K562 (cell line): ENCODE measurements at regions not wholly inside any gene's neighbourhood (a gene's known extent, or its start where the extent isn't known, plus 50 kb on each side); places are given as distances from the start of the nearest gene placed in this dataset.

Experiments
- ATAC-seq: fragments of 200-7000 bp; cut with Tn5 transposase; 3 replicates; pipeline ENCODE4 v1.9.1; 2020; ENCODE audit warnings: moderate library complexity
- BruUV-seq: library from RNA; stranded (reverse); fragments of 400-500 nt; replicated peaks from 2 replicates; lab custom pipeline; 2021; lab: Mats Ljungman, UMichigan
- CTCF ChIA-PET: fragments of 300-600 bp; formaldehyde crosslinking; extraction: SDS; loops from one replicate; lab custom pipeline; 2021; ENCODE audit warnings: low intra/inter-chr PET ratio; lab: Yijun Ruan, JAX
- POLR2A ChIA-PET: fragments of 300-600, 350-650 bp; sonication (Branson Sonifier 250); formaldehyde crosslinking; extraction: SDS; loops from one replicate; lab custom pipeline; 2021; ENCODE audit warnings: antibody characterized with exemption, inconsistent platforms; lab: Yijun Ruan, JAX
- DNase-seq, 4 experiments: peaks; one replicate each; pipeline versions ENCODE4 v3.0.0 to v3.0.0-alpha.2; 2011 to 2018; ENCODE audit warnings: low spot score in 3 of 4, mixed read lengths in 3 of 4; ENCODE audit errors: extremely low read depth in 1 of 4
- FAIRE-seq: peaks from 2 replicates; lab custom pipeline; 2011; peaks lifted over from hg19 to GRCh38; lab: Jason Lieb, UNC
- H2AFZ ChIP-seq: 2 replicates; pipeline ENCODE4 v1.6.0; 2011; ENCODE audit warnings: low read depth, low read length, control low read depth, inconsistent platforms
- H3K27ac ChIP-seq: fragments of 200-600 bp; 3 replicates; pipeline ENCODE4 v1.8.0; 2011; ENCODE audit warnings: low read depth, mild to moderate bottlenecking, control low read depth, inconsistent platforms, low read length, moderate library complexity, mixed read lengths; ENCODE audit errors: extremely low read depth
- H3K27me3 ChIP-seq, 2 experiments: fragments of 300-600 bp in 1 of 2; 2 replicates in 1 of 2; 3 replicates in 1 of 2; pipeline versions ENCODE4 v1.6.0 to v1.8.0; 2011; ENCODE audit warnings: inconsistent platforms in 2 of 2, low read length in 2 of 2, mild to moderate bottlenecking in 1 of 2, mixed read lengths in 1 of 2, moderate library complexity in 1 of 2; ENCODE audit not compliant: control insufficient read depth in 2 of 2, insufficient read depth in 2 of 2
- H3K36me3 ChIP-seq: fragments of 300-600 bp; 3 replicates; pipeline ENCODE4 v1.8.0; 2011; ENCODE audit warnings: mild to moderate bottlenecking, low read length, inconsistent platforms; ENCODE audit not compliant: control insufficient read depth, insufficient read depth
- H3K4me1 ChIP-seq, 2 experiments: fragments of 200-600 bp in 1 of 2; replicated peaks in 1 of 2; 2 replicates in 1 of 2; 3 replicates in 1 of 2; pipeline versions ENCODE4 v1.5.1 to v1.8.0; 2011; ENCODE audit warnings: inconsistent platforms in 2 of 2, low read length in 2 of 2, mild to moderate bottlenecking in 1 of 2, mixed read lengths in 1 of 2, moderate library complexity in 1 of 2; ENCODE audit not compliant: control insufficient read depth in 2 of 2, insufficient read depth in 2 of 2
- H3K4me2 ChIP-seq: 2 replicates; pipeline ENCODE4 v1.6.1; 2011; ENCODE audit warnings: low read length, control low read depth, inconsistent platforms, mixed read lengths; ENCODE audit not compliant: insufficient read depth
- H3K4me3 ChIP-seq: fragments of 200-600 bp; sonication (generic), shearing (Covaris generic); 2 replicates; pipeline ENCODE4 v1.5.1; 2016; ENCODE audit warnings: control low read depth, inconsistent platforms
- H3K79me2 ChIP-seq: fragments of 200-600 bp; 3 replicates; pipeline ENCODE4 v1.8.0; 2011; ENCODE audit warnings: low read length, inconsistent platforms; ENCODE audit not compliant: control insufficient read depth, insufficient read depth
- H3K9ac ChIP-seq, 2 experiments: 2 replicates each; pipeline versions ENCODE4 v1.6.0 to v1.6.1; 2011; ENCODE audit warnings: low read depth in 2 of 2, low read length in 2 of 2, control low read depth in 1 of 2, inconsistent platforms in 1 of 2, mild to moderate bottlenecking in 1 of 2, mixed read lengths in 1 of 2; ENCODE audit not compliant: insufficient read depth in 1 of 2
- H3K9me1 ChIP-seq: one replicate; pipeline ENCODE4 v1.6.0; 2011; ENCODE audit warnings: inconsistent platforms, mild to moderate bottlenecking, low read length, moderate library complexity; ENCODE audit not compliant: control insufficient read depth, insufficient read depth
- H3K9me3 ChIP-seq: replicated peaks from 2 replicates; pipeline ENCODE4 v1.5.1; 2011; ENCODE audit warnings: low read depth, low read length, inconsistent platforms; ENCODE audit not compliant: control insufficient read depth, insufficient read depth
- H4K20me1 ChIP-seq: replicated peaks from 2 replicates; pipeline ENCODE4 v1.6.1; 2011; ENCODE audit warnings: low read length, inconsistent platforms, mixed read lengths; ENCODE audit not compliant: control insufficient read depth, insufficient read depth
- FOXK2 ChIP-seq, 2 experiments: fragments of 450-650 bp; IDR thresholded peaks in 1 of 2; conservative IDR thresholded peaks in 1 of 2; 2 replicates each; pipeline ENCODE4 v1.6.1; 2016; ENCODE audit warnings: low read depth in 2 of 2, mild to moderate bottlenecking in 1 of 2
- KDM1A ChIP-seq, 2 experiments: fragments of 450-650 bp; IDR thresholded peaks; 2 replicates each; pipeline ENCODE4 v1.6.1; 2016; ENCODE audit warnings: mild to moderate bottlenecking in 2 of 2
- NR3C1 ChIP-seq: sonication (generic); formaldehyde crosslinking; IDR thresholded peaks from 2 replicates; pipeline ENCODE4 v1.8.1; 2022; ENCODE audit warnings: missing genetic modification reagents
- SMC3 ChIP-seq: conservative IDR thresholded peaks from 2 replicates; pipeline ENCODE4 v1.6.1; 2011; ENCODE audit warnings: low read depth, low read length, improper control_type of control experiment; ENCODE audit not compliant: insufficient read depth
- ZNF717 ChIP-seq: fragments of 250-450 bp; sonication (Bioruptor Pico); IDR thresholded peaks from 2 replicates; pipeline ENCODE4 v1.5.0; 2021
- WGBS: fragments of 100-300 bp; shearing (Covaris generic); methylation state at CpG from one replicate; pipeline ENCODE4 v1.1.6; 2016; ENCODE audit warnings: low coverage, mixed read lengths; ENCODE audit not compliant: insufficient coverage; ENCODE audit errors: missing lambda C conversion rate; 5-methylcytosine and 5-hydroxymethylcytosine counted together
- in situ Hi-C: fragments of 300-500 bp; cut with MboI; formaldehyde crosslinking; loops from 4 replicates; pipeline ENCODE4 v1.15.0; 2018; ENCODE audit warnings: inconsistent platforms, mixed read lengths
- intact Hi-C: fragments of 100-400 bp; cut with micrococcal nuclease; formaldehyde crosslinking; loops from 2 replicates; pipeline ENCODE4 v1.14.2; 2022
- TF ChIP-seq, protein P1 (sequence below): IDR thresholded peaks from 2 replicates; pipeline ENCODE4 v1.6.1; 2012; ENCODE audit warnings: low read depth, low read length, improper control_type of control experiment, borderline replicate concordance
- TF ChIP-seq, protein P2 (sequence below): fragments of 450-650 bp; IDR thresholded peaks from 2 replicates; pipeline ENCODE4 v1.6.1; 2016; ENCODE audit warnings: low read depth

- FAIRE-seq (no peak), ATAC-seq (no peak), DNase-seq (no peak)
- POLR2A ChIA-PET: interaction anchor here (0.5 kb wide), 1 partner anchor 14 kb away, joined by 3 read pairs; no protein-coding TSS in a partner anchor
- Histone ChIP-seq H3K4me1 (no peaks in the 10 kb centered on the region), H3K9ac (no peak overlapping the region), H3K4me3 (no peak overlapping the region), H3K79me2 (no peaks in the 10 kb centered on the region), H3K9me3 (no peaks in the 10 kb centered on the region), H3K36me3 (no peaks in the 10 kb centered on the region), H3K9me1 (no peaks in the 10 kb centered on the region), H4K20me1 (no peaks in the 10 kb centered on the region), H2AFZ (no peak overlapping the region), H3K4me2 (no peak overlapping the region), H3K27ac (no peak overlapping the region), H3K27me3 (no peaks in the 10 kb centered on the region)
- no peak for TF ChIP-seq NR3C1 (CRISPR knock-in tag)
- no peak for TF ChIP-seq KDM1A (IDR thresholded peaks at IDR 0.05)
- no peak for TF ChIP-seq SMC3
- TF ChIP-seq, protein P1, sequence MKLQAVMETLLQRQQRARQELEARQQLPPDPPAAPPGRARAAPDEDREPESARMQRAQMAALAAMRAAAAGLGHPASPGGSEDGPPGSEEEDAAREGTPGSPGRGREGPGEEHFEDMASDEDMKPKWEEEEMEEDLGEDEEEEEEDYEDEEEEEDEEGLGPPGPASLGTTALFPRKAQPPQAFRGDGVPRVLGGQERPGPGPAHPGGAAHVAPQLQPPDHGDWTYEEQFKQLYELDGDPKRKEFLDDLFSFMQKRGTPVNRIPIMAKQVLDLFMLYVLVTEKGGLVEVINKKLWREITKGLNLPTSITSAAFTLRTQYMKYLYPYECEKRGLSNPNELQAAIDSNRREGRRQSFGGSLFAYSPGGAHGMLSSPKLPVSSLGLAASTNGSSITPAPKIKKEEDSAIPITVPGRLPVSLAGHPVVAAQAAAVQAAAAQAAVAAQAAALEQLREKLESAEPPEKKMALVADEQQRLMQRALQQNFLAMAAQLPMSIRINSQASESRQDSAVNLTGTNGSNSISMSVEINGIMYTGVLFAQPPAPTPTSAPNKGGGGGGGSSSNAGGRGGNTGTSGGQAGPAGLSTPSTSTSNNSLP: no peak
- CTCF ChIA-PET: no interaction called here
- 0% methylated on average over 4 of the region's 4 CpGs for whole genome bisulfite sequencing
- intact Hi-C loops: no loop called here
- in situ Hi-C loops: no loop called here
- BruUV-seq: no TSS peak
These were observed 357.0 kb upstream of the GULP1 start for GRCh38 chr2:187934692-187935091.

- BruUV-seq: no TSS peak
- TF ChIP-seq ZNF717 (CRISPR knock-in tag) (no peak), FOXK2 (conservative IDR thresholded peaks at IDR 0.05 in 1 of 2, IDR thresholded peaks at IDR 0.05 in 1 of 2; ENCODE audit: low read depth in 2 of 2) (no peak)
- TF ChIP-seq, protein P2, sequence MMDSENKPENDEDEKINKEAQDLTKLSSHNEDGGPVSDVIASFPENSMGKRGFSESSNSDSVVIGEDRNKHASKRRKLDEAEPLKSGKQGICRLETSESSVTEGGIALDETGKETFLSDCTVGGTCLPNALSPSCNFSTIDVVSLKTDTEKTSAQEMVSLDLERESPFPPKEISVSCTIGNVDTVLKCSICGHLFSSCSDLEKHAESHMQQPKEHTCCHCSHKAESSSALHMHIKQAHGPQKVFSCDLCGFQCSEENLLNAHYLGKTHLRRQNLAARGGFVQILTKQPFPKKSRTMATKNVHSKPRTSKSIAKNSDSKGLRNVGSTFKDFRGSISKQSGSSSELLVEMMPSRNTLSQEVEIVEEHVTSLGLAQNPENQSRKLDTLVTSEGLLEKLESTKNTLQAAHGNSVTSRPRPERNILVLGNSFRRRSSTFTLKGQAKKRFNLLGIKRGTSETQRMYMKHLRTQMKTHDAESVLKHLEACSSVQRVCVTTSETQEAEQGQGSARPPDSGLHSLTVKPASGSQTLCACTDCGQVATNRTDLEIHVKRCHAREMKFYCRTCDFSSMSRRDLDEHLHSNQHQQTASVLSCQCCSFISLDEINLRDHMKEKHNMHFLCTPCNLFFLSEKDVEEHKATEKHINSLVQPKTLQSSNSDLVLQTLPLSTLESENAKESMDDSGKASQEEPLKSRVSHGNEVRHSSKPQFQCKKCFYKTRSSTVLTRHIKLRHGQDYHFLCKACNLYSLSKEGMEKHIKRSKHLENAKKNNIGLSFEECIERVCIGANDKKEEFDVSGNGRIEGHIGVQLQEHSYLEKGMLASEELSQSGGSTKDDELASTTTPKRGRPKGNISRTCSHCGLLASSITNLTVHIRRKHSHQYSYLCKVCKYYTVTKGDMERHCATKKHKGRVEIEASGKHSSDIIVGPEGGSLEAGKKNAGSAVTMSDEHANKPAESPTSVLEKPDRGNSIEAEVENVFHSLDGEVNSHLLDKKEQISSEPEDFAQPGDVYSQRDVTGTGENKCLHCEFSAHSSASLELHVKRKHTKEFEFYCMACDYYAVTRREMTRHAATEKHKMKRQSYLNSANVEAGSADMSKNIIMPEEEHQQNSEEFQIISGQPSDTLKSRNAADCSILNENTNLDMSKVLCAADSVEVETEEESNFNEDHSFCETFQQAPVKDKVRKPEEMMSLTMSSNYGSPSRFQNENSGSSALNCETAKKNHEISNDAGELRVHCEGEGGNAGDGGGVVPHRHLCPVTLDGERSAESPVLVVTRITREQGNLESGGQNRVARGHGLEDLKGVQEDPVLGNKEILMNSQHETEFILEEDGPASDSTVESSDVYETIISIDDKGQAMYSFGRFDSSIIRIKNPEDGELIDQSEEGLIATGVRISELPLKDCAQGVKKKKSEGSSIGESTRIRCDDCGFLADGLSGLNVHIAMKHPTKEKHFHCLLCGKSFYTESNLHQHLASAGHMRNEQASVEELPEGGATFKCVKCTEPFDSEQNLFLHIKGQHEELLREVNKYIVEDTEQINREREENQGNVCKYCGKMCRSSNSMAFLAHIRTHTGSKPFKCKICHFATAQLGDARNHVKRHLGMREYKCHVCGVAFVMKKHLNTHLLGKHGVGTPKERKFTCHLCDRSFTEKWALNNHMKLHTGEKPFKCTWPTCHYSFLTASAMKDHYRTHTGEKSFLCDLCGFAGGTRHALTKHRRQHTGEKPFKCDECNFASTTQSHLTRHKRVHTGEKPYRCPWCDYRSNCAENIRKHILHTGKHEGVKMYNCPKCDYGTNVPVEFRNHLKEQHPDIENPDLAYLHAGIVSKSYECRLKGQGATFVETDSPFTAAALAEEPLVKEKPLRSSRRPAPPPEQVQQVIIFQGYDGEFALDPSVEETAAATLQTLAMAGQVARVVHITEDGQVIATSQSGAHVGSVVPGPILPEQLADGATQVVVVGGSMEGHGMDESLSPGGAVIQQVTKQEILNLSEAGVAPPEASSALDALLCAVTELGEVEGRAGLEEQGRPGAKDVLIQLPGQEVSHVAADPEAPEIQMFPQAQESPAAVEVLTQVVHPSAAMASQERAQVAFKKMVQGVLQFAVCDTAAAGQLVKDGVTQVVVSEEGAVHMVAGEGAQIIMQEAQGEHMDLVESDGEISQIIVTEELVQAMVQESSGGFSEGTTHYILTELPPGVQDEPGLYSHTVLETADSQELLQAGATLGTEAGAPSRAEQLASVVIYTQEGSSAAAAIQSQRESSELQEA: no peak
These were observed 356.5 kb upstream of the GULP1 start for GRCh38 chr2:187935126-187935525.

More at GRCh38 chr2:187935126-187935525, 356.5 kb upstream of the GULP1 start:
- H3K9me1 ChIP-seq: no peaks in the 10 kb centered on the region
- no peak overlapping the region for H3K4me2 ChIP-seq
- H3K4me3 ChIP-seq: no peak overlapping the region
- H3K36me3 ChIP-seq: no peaks in the 10 kb centered on the region
- no peaks in the 10 kb centered on the region for H3K9me3 ChIP-seq
- H4K20me1 ChIP-seq: no peaks in the 10 kb centered on the region
- CTCF ChIA-PET: no interaction called here
- in situ Hi-C loops: no loop called here
- H3K79me2 ChIP-seq: no peaks in the 10 kb centered on the region
- H3K27ac ChIP-seq: no peak overlapping the region
- H3K27me3 ChIP-seq: no peaks in the 10 kb centered on the region
- POLR2A ChIA-PET: interaction anchor here (0.5 kb wide), 1 partner anchor 14 kb away, joined by 3 read pairs; no protein-coding TSS in a partner anchor
- WGBS: 2% methylated on average over 6 of the region's 6 CpGs
- no peak overlapping the region for H2AFZ ChIP-seq
- FAIRE-seq (no peak), ATAC-seq (no peak), DNase-seq (no peak)
- intact Hi-C loops: no loop called here
- no peak overlapping the region for H3K9ac ChIP-seq
- H3K4me1 ChIP-seq: no peaks in the 10 kb centered on the region
